Vagina (tissue), 2 donors: ENCODE measurements at regions not wholly inside any gene's neighbourhood (a gene's known extent, or its start where the extent isn't known, plus 50 kb on each side); places are given as distances from the start of the nearest gene placed in this dataset.

ENCODE experiments used
- POLR2A ChIP-seq, 2 donors: fragments of 450-650 bp; IDR thresholded peaks; one replicate each; pipeline ENCODE4 v1.6.1; 2017; ENCODE audit warnings: antibody characterized with exemption in 2 of 2, mild to moderate bottlenecking in 2 of 2, moderate library complexity in 2 of 2
- TF ChIP-seq, protein P1 (sequence below), 3 experiments: fragments of 450-650 bp in 2 of 3; fragments of 200-600 bp in 1 of 3; sonication (generic) in 1 of 3; IDR thresholded peaks; one replicate each; pipeline ENCODE4 v1.5.1; 2017 to 2019; ENCODE audit warnings: antibody characterized with exemption in 3 of 3, mild to moderate bottlenecking in 2 of 3, moderate library complexity in 2 of 3

DNA sequence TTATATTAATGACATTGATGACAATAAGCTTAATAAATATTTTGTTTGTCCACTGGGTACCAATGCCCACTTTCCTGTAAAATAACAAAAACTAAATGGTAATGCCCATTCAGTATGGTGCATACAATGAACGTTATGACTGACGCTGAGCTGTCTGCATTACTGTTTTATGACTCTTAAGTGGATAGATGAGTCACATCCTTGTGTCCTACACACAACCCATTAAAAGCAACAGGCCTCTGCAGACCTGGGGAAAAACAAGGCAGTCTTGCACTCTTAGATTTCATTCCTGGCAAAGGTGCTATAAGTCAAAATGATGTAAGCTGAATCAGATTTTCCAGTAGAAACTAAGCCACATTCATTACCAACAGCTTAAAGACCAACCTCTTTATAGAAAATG, 176.3 kb upstream of the TMEM45B start:
- TF ChIP-seq, protein P1, sequence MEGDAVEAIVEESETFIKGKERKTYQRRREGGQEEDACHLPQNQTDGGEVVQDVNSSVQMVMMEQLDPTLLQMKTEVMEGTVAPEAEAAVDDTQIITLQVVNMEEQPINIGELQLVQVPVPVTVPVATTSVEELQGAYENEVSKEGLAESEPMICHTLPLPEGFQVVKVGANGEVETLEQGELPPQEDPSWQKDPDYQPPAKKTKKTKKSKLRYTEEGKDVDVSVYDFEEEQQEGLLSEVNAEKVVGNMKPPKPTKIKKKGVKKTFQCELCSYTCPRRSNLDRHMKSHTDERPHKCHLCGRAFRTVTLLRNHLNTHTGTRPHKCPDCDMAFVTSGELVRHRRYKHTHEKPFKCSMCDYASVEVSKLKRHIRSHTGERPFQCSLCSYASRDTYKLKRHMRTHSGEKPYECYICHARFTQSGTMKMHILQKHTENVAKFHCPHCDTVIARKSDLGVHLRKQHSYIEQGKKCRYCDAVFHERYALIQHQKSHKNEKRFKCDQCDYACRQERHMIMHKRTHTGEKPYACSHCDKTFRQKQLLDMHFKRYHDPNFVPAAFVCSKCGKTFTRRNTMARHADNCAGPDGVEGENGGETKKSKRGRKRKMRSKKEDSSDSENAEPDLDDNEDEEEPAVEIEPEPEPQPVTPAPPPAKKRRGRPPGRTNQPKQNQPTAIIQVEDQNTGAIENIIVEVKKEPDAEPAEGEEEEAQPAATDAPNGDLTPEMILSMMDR (IDR thresholded peaks at IDR 0.05), result no peak
- no peak for TF ChIP-seq POLR2A (IDR thresholded peaks at IDR 0.05)
